Bronchial epithelial cell (primary cell): ENCODE measurements at regions not wholly inside any gene's neighbourhood (a gene's known extent, or its start where the extent isn't known, plus 50 kb on each side); places are given as distances from the start of the nearest gene placed in this dataset.

Experiments used
- DNase-seq: peaks from one replicate; pipeline ENCODE4 v3.0.0-alpha.2; 2010; ENCODE audit warnings: low read depth
- FAIRE-seq: peaks from 2 replicates; lab custom pipeline; 2011; peaks lifted over from hg19 to GRCh38; lab: Jason Lieb, UNC
- H3K27me3 ChIP-seq: 2 replicates; pipeline ENCODE4 v1.5.1; 2011; ENCODE audit warnings: low read length; ENCODE audit not compliant: control insufficient read depth, insufficient read depth
- H3K36me3 ChIP-seq: 2 replicates; pipeline ENCODE4 v1.5.1; 2011; ENCODE audit warnings: low read length; ENCODE audit not compliant: control insufficient read depth, insufficient read depth
- H3K4me3 ChIP-seq: 2 replicates; pipeline ENCODE4 v1.5.1; 2011; ENCODE audit warnings: mild to moderate bottlenecking, low read depth, low read length, control low read depth
- TF ChIP-seq, protein P1 (sequence below): IDR thresholded peaks from 2 replicates; pipeline ENCODE4 v1.5.1; 2011; ENCODE audit warnings: mild to moderate bottlenecking, moderate library complexity, low read length, control low read depth, inconsistent platforms; ENCODE audit not compliant: insufficient read depth, severe bottlenecking

DNA sequence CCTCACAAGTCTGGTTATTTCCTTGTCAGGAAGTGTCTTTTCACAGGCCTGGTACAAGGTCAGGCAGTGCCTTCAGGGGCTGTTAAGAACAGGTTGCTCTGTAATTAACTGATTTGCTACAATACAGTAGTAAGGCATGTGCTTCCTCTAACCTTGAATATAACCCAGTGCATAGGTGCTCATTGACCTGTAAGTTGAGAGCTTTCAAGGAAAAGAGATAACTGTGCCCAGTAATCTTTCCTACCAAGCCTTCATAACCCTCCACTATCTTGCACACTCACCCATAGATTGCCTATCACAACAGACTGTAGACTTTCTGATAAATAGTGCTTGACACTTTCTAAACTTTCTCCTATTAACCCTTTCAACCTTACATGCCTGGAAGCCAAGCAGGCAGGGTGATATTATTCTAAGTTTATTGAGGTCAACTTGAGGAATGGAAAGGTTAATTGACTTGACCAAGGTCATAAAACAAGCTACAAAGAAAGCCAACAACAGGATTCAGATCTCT, 148.1 kb downstream of the PPARGC1A start:
- H3K4me3 ChIP-seq: no peak overlapping the region
- DNase-seq: no peak
- TF ChIP-seq, protein P1, sequence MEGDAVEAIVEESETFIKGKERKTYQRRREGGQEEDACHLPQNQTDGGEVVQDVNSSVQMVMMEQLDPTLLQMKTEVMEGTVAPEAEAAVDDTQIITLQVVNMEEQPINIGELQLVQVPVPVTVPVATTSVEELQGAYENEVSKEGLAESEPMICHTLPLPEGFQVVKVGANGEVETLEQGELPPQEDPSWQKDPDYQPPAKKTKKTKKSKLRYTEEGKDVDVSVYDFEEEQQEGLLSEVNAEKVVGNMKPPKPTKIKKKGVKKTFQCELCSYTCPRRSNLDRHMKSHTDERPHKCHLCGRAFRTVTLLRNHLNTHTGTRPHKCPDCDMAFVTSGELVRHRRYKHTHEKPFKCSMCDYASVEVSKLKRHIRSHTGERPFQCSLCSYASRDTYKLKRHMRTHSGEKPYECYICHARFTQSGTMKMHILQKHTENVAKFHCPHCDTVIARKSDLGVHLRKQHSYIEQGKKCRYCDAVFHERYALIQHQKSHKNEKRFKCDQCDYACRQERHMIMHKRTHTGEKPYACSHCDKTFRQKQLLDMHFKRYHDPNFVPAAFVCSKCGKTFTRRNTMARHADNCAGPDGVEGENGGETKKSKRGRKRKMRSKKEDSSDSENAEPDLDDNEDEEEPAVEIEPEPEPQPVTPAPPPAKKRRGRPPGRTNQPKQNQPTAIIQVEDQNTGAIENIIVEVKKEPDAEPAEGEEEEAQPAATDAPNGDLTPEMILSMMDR: no peak
- FAIRE-seq: no peak
- H3K36me3 ChIP-seq: no peaks in the 10 kb centered on the region
- no peaks in the 10 kb centered on the region for H3K27me3 ChIP-seq

DNA sequence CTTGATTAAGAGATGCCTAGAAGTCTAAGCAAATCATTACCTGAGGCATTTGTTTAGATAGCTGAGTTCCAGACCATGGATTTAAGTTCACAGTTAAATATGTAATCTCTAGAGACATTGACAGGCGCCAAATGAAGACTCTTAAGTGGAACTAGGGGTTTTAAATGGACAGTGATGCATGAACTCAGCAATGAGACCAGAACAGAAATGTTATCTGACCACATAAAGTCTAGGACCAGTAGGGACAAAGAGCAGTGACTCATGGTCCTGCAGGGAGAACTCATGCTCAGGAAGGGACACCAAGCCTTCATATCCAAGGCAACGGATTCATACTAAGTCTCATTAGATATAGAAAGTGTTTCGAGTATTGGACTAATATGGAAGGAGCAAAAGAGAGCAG, 152.3 kb downstream of the PPARGC1A start:
- TF ChIP-seq, protein P1: no peak
- Histone ChIP-seq H3K36me3 (no peaks in the 10 kb centered on the region), H3K4me3 (no peak overlapping the region), H3K27me3 (no peaks in the 10 kb centered on the region)
- DNase-seq (no peak), FAIRE-seq (no peak)

DNA sequence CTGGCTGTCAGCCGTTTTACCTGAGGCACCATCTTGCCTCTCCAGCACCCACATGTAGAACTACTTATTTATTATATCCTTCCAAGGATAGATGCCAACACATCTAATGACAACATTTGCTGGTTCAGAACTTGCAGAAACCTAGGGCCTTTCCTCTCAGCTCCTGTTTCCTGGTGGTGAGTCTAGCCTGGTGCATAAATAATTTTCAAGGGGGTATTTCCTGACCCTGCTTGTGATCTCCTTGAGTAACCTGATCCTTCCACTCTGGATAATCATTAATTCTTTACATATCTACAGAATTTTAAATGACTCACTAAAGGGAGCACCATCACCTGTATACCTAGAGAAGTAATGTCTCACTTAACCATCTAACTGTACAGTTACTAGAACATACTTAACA, 153.4 kb downstream of the PPARGC1A start:
- Histone ChIP-seq H3K4me3 (no peak overlapping the region), H3K36me3 (no peaks in the 10 kb centered on the region), H3K27me3 (no peaks in the 10 kb centered on the region)
- TF ChIP-seq, protein P1: no peak
- FAIRE-seq: no peak
- no peak for DNase-seq

DNA sequence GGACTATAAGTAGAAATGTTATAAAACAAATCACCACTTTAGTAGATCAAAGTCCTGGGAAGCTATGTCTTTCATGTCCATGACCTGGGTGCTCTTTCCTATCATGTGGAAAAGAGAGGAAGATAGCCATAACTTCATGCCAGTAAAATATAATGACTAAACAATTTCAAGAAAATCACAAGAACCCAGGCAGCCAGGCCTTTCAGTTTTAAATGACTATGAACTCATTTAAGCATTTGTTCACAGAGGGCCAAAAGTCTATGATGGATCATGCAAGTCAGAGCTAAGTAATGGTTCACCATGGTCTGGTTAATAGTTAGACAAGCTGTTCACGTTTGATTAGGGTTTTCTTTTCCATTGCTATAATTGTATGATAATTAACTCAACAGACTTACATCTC, 155.8 kb downstream of the PPARGC1A start:
- no peaks in the 10 kb centered on the region for H3K36me3 ChIP-seq
- TF ChIP-seq, protein P1: no peak
- no peak overlapping the region for H3K4me3 ChIP-seq
- FAIRE-seq (no peak), DNase-seq (no peak)
- no peaks in the 10 kb centered on the region for H3K27me3 ChIP-seq

- DNase-seq: no peak
- TF ChIP-seq, protein P1: no peak
- FAIRE-seq: no peak
- no peaks in the 10 kb centered on the region for H3K36me3 ChIP-seq
- no peaks in the 10 kb centered on the region for H3K27me3 ChIP-seq
- H3K4me3 ChIP-seq: no peak overlapping the region
Observed at GRCh38 chr4:23733476-23733875, 156.4 kb downstream of the PPARGC1A start.

DNA sequence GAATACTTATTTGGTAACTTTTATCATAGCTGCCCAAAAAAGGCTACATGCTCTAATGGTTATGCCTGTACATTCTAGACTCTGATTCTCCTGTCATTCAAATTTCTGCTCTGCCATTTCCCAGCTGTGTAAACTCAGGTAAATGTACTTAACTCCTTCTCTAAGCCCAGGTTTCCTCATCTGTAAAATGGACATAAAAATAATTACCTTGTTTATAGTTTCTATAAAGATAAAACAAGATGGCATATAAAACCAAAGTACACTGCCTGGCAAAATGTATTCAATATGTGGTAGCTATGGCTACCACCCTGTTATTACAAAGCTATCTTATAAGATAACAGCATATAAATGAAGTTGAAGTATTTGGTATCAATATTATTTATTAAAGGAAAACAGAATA, 158.8 kb downstream of the PPARGC1A start:
- H3K27me3 ChIP-seq: no peaks in the 10 kb centered on the region
- TF ChIP-seq, protein P1: no peak
- H3K36me3 ChIP-seq: no peaks in the 10 kb centered on the region
- H3K4me3 ChIP-seq: no peak overlapping the region
- DNase-seq (no peak), FAIRE-seq (no peak)
